Globus pallidus (tissue), 1 donor: ENCODE measurements at regions not wholly inside any gene's neighbourhood (a gene's known extent, or its start where the extent isn't known, plus 50 kb on each side); places are given as distances from the start of the nearest gene placed in this dataset.

Experiments
- DNase-seq: peaks from one replicate; pipeline ENCODE4 v3.0.0-alpha.2; 2015; ENCODE audit warnings: low spot score

GRCh38 chr1:91575909-91576519, 75.4 kb downstream of the CDC7 start:
- no peak for DNase-seq

- DNase-seq: no peak
These were observed 77.9 kb downstream of the CDC7 start for GRCh38 chr1:91578320-91579109.

GRCh38 chr1:91579658-91580228, 79.1 kb downstream of the CDC7 start:
- no peak for DNase-seq

- no peak for DNase-seq
These were observed 81.8 kb downstream of the CDC7 start for GRCh38 chr1:91582431-91582921.

- DNase-seq: no peak
These were observed 82.7 kb downstream of the CDC7 start for GRCh38 chr1:91583326-91583755.

GRCh38 chr1:91584309-91584708, 83.7 kb downstream of the CDC7 start:
- no peak for DNase-seq

- no peak for DNase-seq
These were observed 84.2 kb downstream of the CDC7 start for GRCh38 chr1:91584878-91585277.

GRCh38 chr1:91585502-91585901, 84.9 kb downstream of the CDC7 start:
- no peak for DNase-seq

- DNase-seq: no peak
These were observed 85.3 kb downstream of the CDC7 start for GRCh38 chr1:91585982-91586381.

- DNase-seq: no peak
These were observed 88.8 kb downstream of the CDC7 start for GRCh38 chr1:91589437-91589836.

- no peak for DNase-seq
These were observed 90.7 kb downstream of the CDC7 start for GRCh38 chr1:91591175-91591974.

GRCh38 chr1:91592716-91593477, 92.2 kb downstream of the CDC7 start:
- no peak for DNase-seq

GRCh38 chr1:91594383-91595055, 93.9 kb downstream of the CDC7 start:
- DNase-seq: no peak

GRCh38 chr1:91596474-91596873, 95.8 kb downstream of the CDC7 start:
- DNase-seq: no peak

GRCh38 chr1:91597215-91597614, 96.6 kb downstream of the CDC7 start:
- no peak for DNase-seq

GRCh38 chr1:91600431-91601337, 100.0 kb downstream of the CDC7 start:
- no peak for DNase-seq

GRCh38 chr1:91601554-91602376, 101.1 kb downstream of the CDC7 start:
- DNase-seq: no peak

- no peak for DNase-seq
These were observed 102.8 kb downstream of the CDC7 start for GRCh38 chr1:91603409-91603808.

GRCh38 chr1:91604632-91605031, 104.0 kb downstream of the CDC7 start:
- DNase-seq: no peak
